WERI-Rb-1 (cell line): ENCODE measurements at regions not wholly inside any gene's neighbourhood (a gene's known extent, or its start where the extent isn't known, plus 50 kb on each side); places are given as distances from the start of the nearest gene placed in this dataset.

ENCODE experiments used
- DNase-seq: peaks from one replicate; pipeline ENCODE4 v3.0.0-alpha.2; 2020
- H3K27ac ChIP-seq: fragments of 250-450 bp; sonication (Bioruptor Pico); 2 replicates; pipeline ENCODE4 v1.5.1; 2020; ENCODE audit warnings: mild to moderate bottlenecking, moderate library complexity
- H3K27me3 ChIP-seq: fragments of 250-450 bp; sonication (Bioruptor Pico); 2 replicates; pipeline ENCODE4 v1.5.1; 2021; ENCODE audit warnings: mild to moderate bottlenecking, low read depth, moderate library complexity; ENCODE audit not compliant: insufficient read depth, severe bottlenecking
- H3K36me3 ChIP-seq: fragments of 250-450 bp; sonication (Bioruptor Pico); 2 replicates; pipeline ENCODE4 v1.5.1; 2020; ENCODE audit warnings: mild to moderate bottlenecking, moderate library complexity
- H3K4me3 ChIP-seq: 2 replicates; pipeline ENCODE4 v1.5.1; 2011; ENCODE audit warnings: low read depth, mild to moderate bottlenecking, control low read depth, low read length
- H3K9me3 ChIP-seq: fragments of 250-450 bp; sonication (Bioruptor Pico); 2 replicates; pipeline ENCODE4 v1.5.1; 2021; ENCODE audit warnings: mild to moderate bottlenecking, moderate library complexity; ENCODE audit not compliant: severe bottlenecking
- CTCF ChIP-seq: IDR thresholded peaks from 2 replicates; pipeline ENCODE4 v1.5.1; 2011; ENCODE audit warnings: low read depth, mild to moderate bottlenecking, control low read depth, inconsistent platforms, low read length

DNA sequence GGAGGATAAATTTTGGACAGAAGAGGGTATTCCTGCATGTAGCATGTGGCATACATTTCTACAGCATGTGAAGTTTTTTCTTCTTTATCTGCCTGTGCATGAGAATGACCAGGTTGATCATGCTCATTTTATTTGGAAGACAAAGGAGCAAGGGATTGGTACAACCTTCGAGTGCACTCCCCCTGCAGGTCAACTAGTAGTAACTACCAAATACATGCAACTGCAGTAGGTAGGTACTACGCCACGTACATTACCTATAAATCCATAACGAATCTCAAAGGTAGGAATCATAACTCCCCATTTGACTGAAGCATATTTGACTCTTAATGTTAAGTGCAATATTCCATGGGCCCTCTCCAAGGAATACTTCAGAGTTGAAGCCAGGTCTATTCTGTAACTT lies 763.9 kb downstream of the TSN start:
- no peak for DNase-seq
- Histone ChIP-seq H3K27ac (no peak overlapping the region), H3K36me3 (no peaks in the 10 kb centered on the region), H3K9me3 (no peaks in the 10 kb centered on the region), H3K27me3 (no peaks in the 10 kb centered on the region), H3K4me3 (no peak overlapping the region)
- TF ChIP-seq CTCF = peak; percentile 38

DNA sequence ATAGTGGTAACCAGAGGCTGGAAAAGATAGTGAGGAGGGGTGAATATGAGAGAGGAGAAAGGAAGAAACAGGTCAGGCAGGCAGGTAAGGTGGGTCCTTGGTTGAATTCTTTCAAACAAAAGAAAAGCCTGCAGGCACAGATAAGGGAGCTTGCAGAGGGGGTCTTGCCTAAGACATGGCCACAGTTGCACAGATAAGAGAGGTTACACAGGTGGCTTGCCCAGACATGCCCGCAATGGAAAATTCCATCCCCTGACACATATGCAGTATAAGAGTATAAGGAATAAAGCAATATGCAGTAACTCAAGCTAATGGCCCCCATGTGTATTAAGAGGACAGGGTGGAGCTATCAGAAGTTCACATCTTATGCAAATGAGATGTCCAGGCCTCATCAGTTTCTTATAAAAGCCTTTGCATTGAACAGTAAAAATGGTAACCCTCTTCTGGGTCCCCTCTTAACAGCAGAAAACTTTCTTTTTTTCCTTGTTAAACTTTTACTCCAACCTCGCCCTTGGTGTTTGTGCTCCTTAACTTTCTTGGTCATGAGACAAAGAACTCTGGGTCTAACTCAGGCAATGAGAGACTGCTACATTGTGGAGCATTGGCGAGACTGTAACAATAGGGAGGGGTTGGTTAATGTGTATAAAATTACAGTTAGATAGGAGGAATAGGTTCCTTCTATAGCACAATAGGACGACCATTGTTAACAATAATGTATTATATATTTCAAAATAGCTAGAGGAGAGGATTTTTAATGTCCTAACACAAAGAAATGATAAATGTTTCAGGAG lies 764.6 kb downstream of the TSN start:
- Histone ChIP-seq H3K4me3 (no peak overlapping the region), H3K27ac (no peak overlapping the region), H3K9me3 (no peaks in the 10 kb centered on the region), H3K27me3 (no peaks in the 10 kb centered on the region), H3K36me3 (no peaks in the 10 kb centered on the region)
- no peak for TF ChIP-seq CTCF
- DNase-seq = no peak

- peak; percentile 9 for DNase-seq
- Histone ChIP-seq H3K9me3 (no peaks in the 10 kb centered on the region), H3K27ac (no peak overlapping the region), H3K36me3 (no peaks in the 10 kb centered on the region), H3K4me3 (no peak overlapping the region), H3K27me3 (no peaks in the 10 kb centered on the region)
- no peak for TF ChIP-seq CTCF
Measured at GRCh38 chr2:122523143-122523542, 767.7 kb downstream of the TSN start.

DNA sequence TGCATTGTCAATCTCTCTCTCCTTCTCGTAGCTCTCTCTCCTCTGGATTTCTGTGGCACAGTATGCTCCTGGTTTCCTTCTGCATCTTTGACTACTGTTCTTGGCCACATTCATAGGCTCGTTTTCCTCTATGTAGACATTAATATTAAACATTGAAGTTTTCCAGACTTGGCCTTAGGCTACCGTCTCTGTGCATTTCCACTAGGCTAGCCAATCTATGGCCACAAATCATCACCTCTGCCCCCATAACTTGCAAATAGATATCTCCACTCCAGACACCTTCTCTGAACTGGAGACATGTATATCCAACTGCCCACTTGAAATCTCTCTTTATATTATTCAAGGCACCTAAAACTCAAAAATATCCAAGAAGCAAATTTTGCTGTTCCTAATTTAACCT lies 768.5 kb downstream of the TSN start:
- Histone ChIP-seq H3K27ac (no peak overlapping the region), H3K4me3 (no peak overlapping the region), H3K9me3 (no peaks in the 10 kb centered on the region), H3K36me3 (no peaks in the 10 kb centered on the region), H3K27me3 (no peaks in the 10 kb centered on the region)
- TF ChIP-seq CTCF = no peak
- no peak for DNase-seq

- Histone ChIP-seq H3K9me3 (no peaks in the 10 kb centered on the region), H3K27ac (no peak overlapping the region), H3K27me3 (no peaks in the 10 kb centered on the region), H3K36me3 (no peaks in the 10 kb centered on the region), H3K4me3 (no peak overlapping the region)
- DNase-seq = no peak
- TF ChIP-seq CTCF = no peak
Measured at GRCh38 chr2:122525336-122525735, 769.9 kb downstream of the TSN start.

- H3K4me3 ChIP-seq = no peak overlapping the region
- H3K9me3 ChIP-seq = no peaks in the 10 kb centered on the region
- H3K36me3 ChIP-seq = no peaks in the 10 kb centered on the region
- no peak for TF ChIP-seq CTCF
- no peak overlapping the region for H3K27ac ChIP-seq
- no peak for DNase-seq
- no peaks in the 10 kb centered on the region for H3K27me3 ChIP-seq
Measured at GRCh38 chr2:122528061-122528460, 772.6 kb downstream of the TSN start.
